ENCODE measurements at regions not wholly inside any gene's neighbourhood (a gene's known extent, or its start where the extent isn't known, plus 50 kb on each side); places are given as distances from the start of the nearest gene placed in this dataset.

GRCh38 chr3:82927309-82928253 is 1166.1 kb upstream of the GBE1 start:
- TF ChIP-seq CTCF (conservative IDR thresholded peaks at IDR 0.05), result no peak
- no peak for TF ChIP-seq ZFX (IDR thresholded peaks at IDR 0.05)
